HEK293 (cell line): ENCODE measurements at regions not wholly inside any gene's neighbourhood (a gene's known extent, or its start where the extent isn't known, plus 50 kb on each side); places are given as distances from the start of the nearest gene placed in this dataset.
A peak's percentile ranks its signal among the peaks of the same experiment; 100 is the strongest.

Experiments used
- CTCF ChIA-PET: fragments of 350-600 bp; formaldehyde crosslinking; extraction: SDS; loops from one replicate; lab custom pipeline; 2021; ENCODE audit warnings: antibody characterized with exemption; lab: Yijun Ruan, JAX
- POLR2A ChIA-PET: fragments of 300-600 bp; formaldehyde crosslinking; extraction: SDS; loops from one replicate; lab custom pipeline; 2020; ENCODE audit warnings: antibody characterized with exemption, inconsistent platforms; lab: Yijun Ruan, JAX
- H3K27ac ChIP-seq: fragments of 200-500 bp; sonication (Bioruptor generic); 2 replicates; pipeline ENCODE4 v1.5.1; 2014; ENCODE audit warnings: low read depth, low read length, control low read depth, inconsistent platforms; ENCODE audit errors: extremely low read depth
- H3K36me3 ChIP-seq, 2 experiments: fragments of 200-500 bp in 1 of 2; sonication (Bioruptor generic) in 1 of 2; 1 replicate in 1 of 2; 2 replicates in 1 of 2; pipeline ENCODE4 v1.5.1; 2014 to 2017; ENCODE audit warnings: inconsistent platforms in 2 of 2, low read length in 2 of 2; ENCODE audit not compliant: control insufficient read depth in 2 of 2, insufficient read depth in 1 of 2
- H3K4me1 ChIP-seq: fragments of 200-500 bp; sonication (Bioruptor generic); 2 replicates; pipeline ENCODE4 v1.5.1; 2014; ENCODE audit warnings: mild to moderate bottlenecking, low read length, inconsistent platforms; ENCODE audit not compliant: control insufficient read depth, insufficient read depth
- H3K4me3 ChIP-seq: 2 replicates; pipeline ENCODE4 v1.5.1; 2011; ENCODE audit warnings: low read depth, mild to moderate bottlenecking, control low read depth, low read length, moderate library complexity
- H3K9me3 ChIP-seq: fragments of 200-500 bp; sonication (Bioruptor generic); 2 replicates; pipeline ENCODE4 v1.5.1; 2014; ENCODE audit warnings: low read depth, low read length, inconsistent platforms; ENCODE audit not compliant: control insufficient read depth, insufficient read depth
- AEBP2 ChIP-seq: fragments of 450-650 bp; formaldehyde crosslinking; IDR thresholded peaks from 2 replicates; pipeline ENCODE4 v1.5.1; 2016; ENCODE audit warnings: missing biosample characterization, missing genetic modification characterization, borderline replicate concordance
- ELK4 ChIP-seq: IDR thresholded peaks from 2 replicates; pipeline ENCODE4 v1.6.1; 2011; ENCODE audit warnings: mild to moderate bottlenecking, low read depth, low read length, borderline replicate concordance
- KLF17 ChIP-seq: fragments of 450-650 bp; formaldehyde crosslinking; IDR thresholded peaks from 2 replicates; pipeline ENCODE4 v1.5.1; 2016; ENCODE audit warnings: missing biosample characterization, missing genetic modification characterization
- OSR2 ChIP-seq: fragments of 450-650 bp; formaldehyde crosslinking; IDR thresholded peaks from 2 replicates; pipeline ENCODE4 v1.5.1; 2016; ENCODE audit warnings: missing biosample characterization, missing genetic modification characterization
- PRDM1 ChIP-seq: fragments of 450-650 bp; formaldehyde crosslinking; IDR thresholded peaks from 2 replicates; pipeline ENCODE4; 2016; ENCODE audit warnings: missing biosample characterization, missing genetic modification characterization
- PRDM10 ChIP-seq: fragments of 450-650 bp; formaldehyde crosslinking; IDR thresholded peaks from 2 replicates; pipeline ENCODE4 v1.5.1; 2016; ENCODE audit warnings: missing biosample characterization, missing genetic modification characterization
- SCRT1 ChIP-seq: fragments of 450-650 bp; formaldehyde crosslinking; IDR thresholded peaks from 2 replicates; pipeline ENCODE4 v1.5.1; 2016; ENCODE audit warnings: missing biosample characterization, missing genetic modification characterization, borderline replicate concordance
- TRIM28 ChIP-seq: IDR thresholded peaks from 2 replicates; pipeline ENCODE4 v1.6.1; 2011; ENCODE audit warnings: low read length, control low read depth, borderline replicate concordance
- ZBTB17 ChIP-seq: fragments of 450-650 bp; formaldehyde crosslinking; IDR thresholded peaks from 2 replicates; pipeline ENCODE4 v1.5.1; 2016; ENCODE audit warnings: missing biosample characterization, missing genetic modification characterization
- ZBTB6 ChIP-seq: fragments of 450-650 bp; formaldehyde crosslinking; IDR thresholded peaks from 2 replicates; pipeline ENCODE4 v1.5.1; 2017; ENCODE audit warnings: missing biosample characterization, missing genetic modification characterization
- ZNF138 ChIP-seq: fragments of 450-650 bp; formaldehyde crosslinking; IDR thresholded peaks from 2 replicates; pipeline ENCODE4 v1.5.1; 2016; ENCODE audit warnings: missing biosample characterization, missing genetic modification characterization, borderline replicate concordance
- ZNF223 ChIP-seq: fragments of 450-650 bp; formaldehyde crosslinking; IDR thresholded peaks from 2 replicates; pipeline ENCODE4 v1.5.1; 2016; ENCODE audit warnings: missing biosample characterization, missing genetic modification characterization
- ZNF23 ChIP-seq: fragments of 450-650 bp; formaldehyde crosslinking; IDR thresholded peaks from 2 replicates; pipeline ENCODE4 v1.5.1; 2016; ENCODE audit warnings: missing biosample characterization, missing genetic modification characterization, borderline replicate concordance
- ZNF248 ChIP-seq: fragments of 450-650 bp; formaldehyde crosslinking; IDR thresholded peaks from 2 replicates; pipeline ENCODE4 v1.5.1; 2017; ENCODE audit warnings: missing biosample characterization, missing genetic modification characterization
- ZNF335 ChIP-seq: fragments of 450-650 bp; formaldehyde crosslinking; conservative IDR thresholded peaks from 2 replicates; pipeline ENCODE4 v1.5.1; 2016; ENCODE audit warnings: missing biosample characterization, missing genetic modification characterization
- ZNF571 ChIP-seq: fragments of 450-650 bp; formaldehyde crosslinking; IDR thresholded peaks from 2 replicates; pipeline ENCODE4 v1.5.0; 2017; ENCODE audit warnings: missing biosample characterization, missing genetic modification characterization
- ZNF785 ChIP-seq: fragments of 450-650 bp; formaldehyde crosslinking; IDR thresholded peaks from 2 replicates; pipeline ENCODE4 v1.5.1; 2016; ENCODE audit warnings: missing biosample characterization, missing genetic modification characterization
- TF ChIP-seq, protein P1 (sequence below): fragments of 450-650 bp; formaldehyde crosslinking; IDR thresholded peaks from 2 replicates; pipeline ENCODE4 v1.5.1; 2017; ENCODE audit warnings: missing biosample characterization, missing genetic modification characterization

DNA sequence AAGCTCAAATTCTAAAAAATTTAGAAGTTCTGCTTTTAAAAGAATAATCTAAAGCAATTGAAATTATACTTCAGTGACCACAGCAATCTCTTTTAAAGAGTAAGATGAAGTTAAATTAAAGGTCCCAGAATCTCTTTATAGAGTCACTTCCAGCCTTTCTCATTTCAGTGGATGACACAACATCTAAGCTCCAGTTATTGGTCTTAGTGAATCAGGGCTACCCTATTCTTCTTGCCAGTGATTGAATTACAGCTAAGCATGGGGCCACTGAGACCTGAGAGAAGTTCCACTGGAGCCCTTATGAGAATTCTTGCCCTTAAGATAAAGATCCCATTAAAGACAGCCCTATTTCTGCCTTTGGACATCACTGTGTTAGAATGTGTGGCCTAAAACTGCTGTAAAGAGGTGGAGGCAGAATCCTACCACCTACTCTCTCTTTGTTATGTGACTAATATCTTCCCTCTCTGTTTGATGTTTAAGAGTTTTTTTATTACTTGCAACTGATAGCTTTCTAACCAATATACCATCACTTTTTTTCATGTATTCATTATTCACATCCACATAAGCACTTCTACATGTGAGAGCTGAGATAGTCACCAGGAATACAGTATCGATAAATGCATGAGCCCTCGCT lies 128.6 kb downstream of the UNC5CL start:
- Histone ChIP-seq H3K36me3 (no peaks in the 10 kb centered on the region), H3K4me3 (no peak overlapping the region), H3K27ac (no peak overlapping the region), H3K4me1 (peaks cover 5% of the 10 kb centered on the region; the same call in 1 of the 2 replicates), H3K9me3 (no peaks in the 10 kb centered on the region)
- no peak for TF ChIP-seq OSR2 (tag by site-specific recombination)
- ChIA-PET CTCF (interaction anchor here (0.8 to 5.4 kb wide), 7 partner anchors 12 to 149 kb away, joined by 3 to 37 read pairs (median 6); partner anchors contain the start of gene UNC5CL), POLR2A (no interaction called here)

- ChIA-PET CTCF (interaction anchor here (0.7 to 5.4 kb wide), 4 partner anchors 14 to 129 kb away, joined by 3 to 37 read pairs (median 6); partner anchors contain the start of gene UNC5CL), POLR2A (no interaction called here)
- H3K27ac ChIP-seq, result no peak overlapping the region
- no peaks in the 10 kb centered on the region for H3K9me3 ChIP-seq
- no peak overlapping the region for H3K4me3 ChIP-seq
- no peaks in the 10 kb centered on the region for H3K36me3 ChIP-seq
- no peak for TF ChIP-seq ZNF138
- no peak for TF ChIP-seq ZBTB6
- TF ChIP-seq ZNF23 (tag by site-specific recombination), result no peak
- TF ChIP-seq TRIM28, result no peak
- no peak for TF ChIP-seq ZNF571 (tag by site-specific recombination)
- TF ChIP-seq ELK4, result no peak
- TF ChIP-seq KLF17 (tag by site-specific recombination), result no peak
- no peak for TF ChIP-seq ZBTB17 (tag by site-specific recombination)
- no peak for TF ChIP-seq AEBP2
- TF ChIP-seq, all 188 proteins: peak for 0
- H3K4me1 ChIP-seq, result peaks cover 5% of the 10 kb centered on the region; the same call in 1 of the 2 replicates
Measured at GRCh38 chr6:40909811-40910210, 129.2 kb downstream of the UNC5CL start.

- ChIA-PET POLR2A (no interaction called here), CTCF (interaction anchor here (1.2 to 2.0 kb wide), 2 partner anchors 13 to 115 kb away, joined by 4 to 5 read pairs; no protein-coding TSS in a partner anchor)
- TF ChIP-seq ZNF335 (tag by site-specific recombination) (no peak), PRDM1 (tag by site-specific recombination) (no peak), PRDM10 (tag by site-specific recombination) (0 out of 2 replicates have a peak, but pooled peaks have one; percentile 20), ZNF223 (tag by site-specific recombination) (no peak), ZNF785 (tag by site-specific recombination) (no peak), ZNF248 (tag by site-specific recombination) (no peak), OSR2 (tag by site-specific recombination) (peak; percentile 35; the same call in 1 of the 2 replicates), SCRT1 (no peak)
- TF ChIP-seq, protein P1, sequence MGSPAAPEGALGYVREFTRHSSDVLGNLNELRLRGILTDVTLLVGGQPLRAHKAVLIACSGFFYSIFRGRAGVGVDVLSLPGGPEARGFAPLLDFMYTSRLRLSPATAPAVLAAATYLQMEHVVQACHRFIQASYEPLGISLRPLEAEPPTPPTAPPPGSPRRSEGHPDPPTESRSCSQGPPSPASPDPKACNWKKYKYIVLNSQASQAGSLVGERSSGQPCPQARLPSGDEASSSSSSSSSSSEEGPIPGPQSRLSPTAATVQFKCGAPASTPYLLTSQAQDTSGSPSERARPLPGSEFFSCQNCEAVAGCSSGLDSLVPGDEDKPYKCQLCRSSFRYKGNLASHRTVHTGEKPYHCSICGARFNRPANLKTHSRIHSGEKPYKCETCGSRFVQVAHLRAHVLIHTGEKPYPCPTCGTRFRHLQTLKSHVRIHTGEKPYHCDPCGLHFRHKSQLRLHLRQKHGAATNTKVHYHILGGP (tag by site-specific recombination), result no peak
- H3K27ac ChIP-seq, result no peak overlapping the region
- H3K4me3 ChIP-seq, result no peak overlapping the region
- H3K4me1 ChIP-seq, result peaks cover 5% of the 10 kb centered on the region; the same call in 1 of the 2 replicates
- H3K36me3 ChIP-seq, result no peaks in the 10 kb centered on the region
- no peaks in the 10 kb centered on the region for H3K9me3 ChIP-seq
Measured at GRCh38 chr6:40907198-40907701, 131.8 kb downstream of the UNC5CL start.
